ENCODE measurements at regions not wholly inside any gene's neighbourhood (a gene's known extent, or its start where the extent isn't known, plus 50 kb on each side); places are given as distances from the start of the nearest gene placed in this dataset.

DNA sequence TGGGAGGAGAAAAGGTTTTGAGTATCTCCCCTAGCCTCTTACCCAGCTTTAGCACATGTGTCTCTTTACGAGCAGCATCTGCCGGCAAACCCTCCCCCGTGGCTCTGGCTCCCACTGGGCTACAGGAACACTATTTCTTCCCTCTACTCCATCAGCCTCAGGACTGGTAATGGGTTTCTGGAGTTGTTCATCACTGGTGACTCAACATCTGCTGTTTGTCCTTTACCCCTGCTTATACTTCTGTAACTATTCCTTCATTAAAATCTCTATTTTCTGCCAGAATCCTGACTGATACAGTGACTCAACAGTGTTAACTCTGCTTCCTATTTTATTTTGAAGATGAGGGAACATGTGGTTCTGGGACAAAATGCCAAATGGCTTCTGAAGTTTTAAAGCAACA, 437.3 kb upstream of the HTR2A start:
- H3K4me1 ChIP-seq (ENCODE audit: control insufficient read depth, extremely low read depth, insufficient read depth, low read length) = no peaks in the 10 kb centered on the region
- no peak for TF ChIP-seq CTCF (IDR thresholded peaks at IDR 0.05; ENCODE audit: extremely low read depth in 1 of 2, insufficient read depth in 1 of 2, low read depth in 1 of 2, low read length in 2 of 2)
- no peak for TF ChIP-seq EZH2 (IDR thresholded peaks at IDR 0.05; ENCODE audit: borderline replicate concordance, low read depth, low read length, severe bottlenecking)
- TF ChIP-seq GATA2 (IDR thresholded peaks at IDR 0.05; ENCODE audit: insufficient read depth, insufficient read length, low read depth, low read length) = no peak
- TF ChIP-seq JUN (IDR thresholded peaks at IDR 0.05; ENCODE audit: borderline replicate concordance, insufficient read depth, insufficient read length, low read depth) = no peak
- TF ChIP-seq POLR2A (IDR thresholded peaks at IDR 0.05; ENCODE audit: low read depth, low read length) = no peak
- TF ChIP-seq FOS (IDR thresholded peaks at IDR 0.05; ENCODE audit: borderline replicate concordance, insufficient read depth, low read length) = no peak
- H3K79me2 ChIP-seq (ENCODE audit: control insufficient read depth, insufficient read depth, low read length) = no peaks in the 10 kb centered on the region
- POLR2A ChIA-PET = no interaction called here
- H3K9me3 ChIP-seq (replicated peaks; ENCODE audit: control insufficient read depth, insufficient read depth, low read length) = peaks cover 5% of the 10 kb centered on the region
- dilution Hi-C loops (cut with MboI; ENCODE audit: extremely low pct_ligation_motif_present, low sequenced_read_pairs) (no loop called here), intact Hi-C loops (cut with micrococcal nuclease) (no loop called here)
- CTCF ChIA-PET = no interaction called here
- no peak overlapping the region for H3K4me2 ChIP-seq (ENCODE audit: insufficient read depth, low read length)
- H3K9ac ChIP-seq (replicated peaks; ENCODE audit: extremely low read depth, insufficient read depth, low read length) = no peak overlapping the region
- H3K4me3 ChIP-seq (replicated peaks in 1 of 3; ENCODE audit: insufficient read depth in 1 of 3, low read depth in 1 of 3, low read length in 3 of 3) = no peak overlapping the region
- H4K20me1 ChIP-seq (replicated peaks; ENCODE audit: control insufficient read depth, extremely low read depth, insufficient read depth, low read length) = no peaks in the 10 kb centered on the region
- no peaks in the 10 kb centered on the region for H3K27me3 ChIP-seq (ENCODE audit: control insufficient read depth in 2 of 2, insufficient read depth in 2 of 2, low read length in 2 of 2)
- FAIRE-seq (no peak), DNase-seq (ENCODE audit: low read depth, low spot score) (no peak)
- no peak overlapping the region for H2AFZ ChIP-seq (ENCODE audit: low read depth, low read length)
- H3K36me3 ChIP-seq (ENCODE audit: control insufficient read depth in 2 of 2, extremely low read depth in 1 of 2, insufficient read depth in 2 of 2, low read length in 2 of 2) = no peaks in the 10 kb centered on the region
- no peak overlapping the region for H3K27ac ChIP-seq (ENCODE audit: insufficient read depth, low read depth, low read length)
- BruUV-seq (replicated peaks) = no TSS peak
- H3K9me1 ChIP-seq (replicated peaks; ENCODE audit: control insufficient read depth, extremely low read depth, insufficient read depth, low read length) = no peaks in the 10 kb centered on the region

- no peaks in the 10 kb centered on the region for H3K36me3 ChIP-seq (ENCODE audit: control insufficient read depth in 2 of 2, extremely low read depth in 1 of 2, insufficient read depth in 2 of 2, low read length in 2 of 2)
- H2AFZ ChIP-seq (ENCODE audit: low read depth, low read length) = no peak overlapping the region
- H3K27me3 ChIP-seq (ENCODE audit: control insufficient read depth in 2 of 2, insufficient read depth in 2 of 2, low read length in 2 of 2) = no peaks in the 10 kb centered on the region
- no peak overlapping the region for H3K4me3 ChIP-seq (replicated peaks in 1 of 3; ENCODE audit: insufficient read depth in 1 of 3, low read depth in 1 of 3, low read length in 3 of 3)
- H3K79me2 ChIP-seq (ENCODE audit: control insufficient read depth, insufficient read depth, low read length) = no peaks in the 10 kb centered on the region
- DNase-seq (ENCODE audit: low read depth, low spot score) (no peak), FAIRE-seq (no peak)
- H3K9me1 ChIP-seq (replicated peaks; ENCODE audit: control insufficient read depth, extremely low read depth, insufficient read depth, low read length) = no peaks in the 10 kb centered on the region
- no peak overlapping the region for H3K9ac ChIP-seq (replicated peaks; ENCODE audit: extremely low read depth, insufficient read depth, low read length)
- BruUV-seq (replicated peaks) = no TSS peak
- TF ChIP-seq, protein P1, sequence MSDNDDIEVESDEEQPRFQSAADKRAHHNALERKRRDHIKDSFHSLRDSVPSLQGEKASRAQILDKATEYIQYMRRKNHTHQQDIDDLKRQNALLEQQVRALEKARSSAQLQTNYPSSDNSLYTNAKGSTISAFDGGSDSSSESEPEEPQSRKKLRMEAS (IDR thresholded peaks at IDR 0.05; ENCODE audit: insufficient read depth, insufficient read length) = no peak
- no peak for TF ChIP-seq POLR2A (IDR thresholded peaks at IDR 0.05; ENCODE audit: low read depth, low read length)
- no peak for TF ChIP-seq FOS (IDR thresholded peaks at IDR 0.05; ENCODE audit: borderline replicate concordance, insufficient read depth, low read length)
- no peak for TF ChIP-seq POLR2AphosphoS5 (IDR thresholded peaks at IDR 0.05; ENCODE audit: insufficient read depth, low read depth, low read length)
- TF ChIP-seq CTCF (IDR thresholded peaks at IDR 0.05; ENCODE audit: extremely low read depth in 1 of 2, insufficient read depth in 1 of 2, low read depth in 1 of 2, low read length in 2 of 2) = no peak
- TF ChIP-seq JUN (IDR thresholded peaks at IDR 0.05; ENCODE audit: borderline replicate concordance, insufficient read depth, insufficient read length, low read depth) = no peak
- no peak for TF ChIP-seq EZH2 (IDR thresholded peaks at IDR 0.05; ENCODE audit: borderline replicate concordance, low read depth, low read length, severe bottlenecking)
- no peak for TF ChIP-seq GATA2 (IDR thresholded peaks at IDR 0.05; ENCODE audit: insufficient read depth, insufficient read length, low read depth, low read length)
- TF ChIP-seq MYC (IDR thresholded peaks at IDR 0.05; ENCODE audit: low read depth, low read length) = no peak
- H3K4me1 ChIP-seq (ENCODE audit: control insufficient read depth, extremely low read depth, insufficient read depth, low read length) = no peaks in the 10 kb centered on the region
- H4K20me1 ChIP-seq (replicated peaks; ENCODE audit: control insufficient read depth, extremely low read depth, insufficient read depth, low read length) = no peaks in the 10 kb centered on the region
- peaks cover 4% of the 10 kb centered on the region for H3K9me3 ChIP-seq (replicated peaks; ENCODE audit: control insufficient read depth, insufficient read depth, low read length)
- POLR2A ChIA-PET = no interaction called here
- intact Hi-C loops (cut with micrococcal nuclease) (no loop called here), dilution Hi-C loops (cut with MboI; ENCODE audit: extremely low pct_ligation_motif_present, low sequenced_read_pairs) (no loop called here)
- H3K4me2 ChIP-seq (ENCODE audit: insufficient read depth, low read length) = no peak overlapping the region
- H3K27ac ChIP-seq (ENCODE audit: insufficient read depth, low read depth, low read length) = no peak overlapping the region
- CTCF ChIA-PET = no interaction called here
Measured at GRCh38 chr13:47332149-47332548, 435.3 kb upstream of the HTR2A start.
